ENCODE measurements at regions not wholly inside any gene's neighbourhood (a gene's known extent, or its start where the extent isn't known, plus 50 kb on each side); places are given as distances from the start of the nearest gene placed in this dataset.

- no peak for DNase-seq (ENCODE audit: extremely low spot score)
- CTCF ChIA-PET: interaction anchor here (0.6 kb wide), 1 partner anchor 246 kb away, joined by 3 read pairs; no protein-coding TSS in a partner anchor
- TF ChIP-seq HDGF (IDR thresholded peaks at IDR 0.05; ENCODE audit: borderline replicate concordance) (no peak), NFRKB (IDR thresholded peaks at IDR 0.05) (no peak), FOXK2 (IDR thresholded peaks at IDR 0.05) (no peak), SUZ12 (IDR thresholded peaks at IDR 0.05) (no peak), L3MBTL2 (conservative IDR thresholded peaks at IDR 0.05) (no peak), PKNOX1 (IDR thresholded peaks at IDR 0.05) (no peak), ZNF384 (IDR thresholded peaks at IDR 0.05) (no peak), LEF1 (IDR thresholded peaks at IDR 0.05; ENCODE audit: borderline replicate concordance) (no peak), FOXM1 (IDR thresholded peaks at IDR 0.05; ENCODE audit: borderline replicate concordance) (no peak), ELF4 (IDR thresholded peaks at IDR 0.05) (no peak), BHLHE40 (IDR thresholded peaks at IDR 0.05; ENCODE audit: borderline replicate concordance) (no peak), ARNT (IDR thresholded peaks at IDR 0.05) (no peak), CTBP1 (IDR thresholded peaks at IDR 0.05; ENCODE audit: borderline replicate concordance) (no peak), TARDBP (IDR thresholded peaks at IDR 0.05) (no peak)
- POLR2A ChIA-PET: no interaction called here
Measured at GRCh38 chr7:113405296-113406056, 287.1 kb upstream of the SMIM30 start.

GRCh38 chr7:113404245-113404644 lies 285.9 kb upstream of the SMIM30 start:
- ChIA-PET POLR2A (no interaction called here), CTCF (interaction anchor here (0.6 to 0.7 kb wide), 3 partner anchors 17 to 203 kb away, joined by 3 to 4 read pairs (median 4); no protein-coding TSS in a partner anchor)
- TF ChIP-seq FOXA1 (IDR thresholded peaks at IDR 0.05) (no peak), NFRKB (IDR thresholded peaks at IDR 0.05) (no peak), ARNT (IDR thresholded peaks at IDR 0.05) (no peak), BHLHE40 (IDR thresholded peaks at IDR 0.05; ENCODE audit: borderline replicate concordance) (no peak), LEF1 (IDR thresholded peaks at IDR 0.05; ENCODE audit: borderline replicate concordance) (no peak), ELF4 (IDR thresholded peaks at IDR 0.05) (no peak), ZNF384 (IDR thresholded peaks at IDR 0.05) (no peak), L3MBTL2 (conservative IDR thresholded peaks at IDR 0.05) (no peak), SUZ12 (IDR thresholded peaks at IDR 0.05) (no peak), FOXK2 (IDR thresholded peaks at IDR 0.05) (no peak), FOXM1 (IDR thresholded peaks at IDR 0.05; ENCODE audit: borderline replicate concordance) (no peak), CTBP1 (IDR thresholded peaks at IDR 0.05; ENCODE audit: borderline replicate concordance) (no peak), SP1 (IDR thresholded peaks at IDR 0.05) (no peak), HDGF (IDR thresholded peaks at IDR 0.05; ENCODE audit: borderline replicate concordance) (no peak), TARDBP (IDR thresholded peaks at IDR 0.05) (no peak), PKNOX1 (IDR thresholded peaks at IDR 0.05) (no peak)
- DNase-seq (ENCODE audit: extremely low spot score): peak; percentile 46

GRCh38 chr7:113402482-113402881 lies 284.1 kb upstream of the SMIM30 start:
- TF ChIP-seq ZNF384 (IDR thresholded peaks at IDR 0.05): no peak
- TF ChIP-seq NFRKB (IDR thresholded peaks at IDR 0.05): no peak
- TF ChIP-seq L3MBTL2 (conservative IDR thresholded peaks at IDR 0.05): no peak
- TF ChIP-seq BHLHE40 (IDR thresholded peaks at IDR 0.05; ENCODE audit: borderline replicate concordance): no peak
- no peak for TF ChIP-seq FOXK2 (IDR thresholded peaks at IDR 0.05)
- ChIA-PET CTCF (no interaction called here), POLR2A (no interaction called here)
- no peak for DNase-seq (ENCODE audit: extremely low spot score)

DNA sequence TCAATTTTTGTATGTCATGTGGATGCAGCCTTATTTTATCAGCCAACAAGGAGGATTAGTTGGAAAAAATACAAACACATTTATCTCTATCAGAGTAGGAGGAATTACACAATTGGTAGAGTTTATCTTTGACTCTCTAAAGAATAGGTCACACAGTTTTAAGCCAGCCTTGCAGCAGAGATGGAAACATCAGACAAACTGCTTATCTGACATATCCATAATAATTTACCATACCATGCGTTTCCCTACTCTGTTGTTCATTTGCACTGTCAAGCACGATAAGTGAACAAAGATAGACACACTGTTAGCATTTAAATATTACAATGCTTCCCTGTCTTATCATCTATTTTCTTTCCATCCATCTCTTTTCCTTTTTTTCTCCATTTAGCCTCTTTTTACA lies 283.7 kb upstream of the SMIM30 start:
- TF ChIP-seq PKNOX1 (IDR thresholded peaks at IDR 0.05) (no peak), L3MBTL2 (conservative IDR thresholded peaks at IDR 0.05) (no peak), FOXA1 (IDR thresholded peaks at IDR 0.05) (no peak), TARDBP (IDR thresholded peaks at IDR 0.05) (no peak)
- ChIA-PET POLR2A (no interaction called here), CTCF (no interaction called here)
- no peak for DNase-seq (ENCODE audit: extremely low spot score)

DNA sequence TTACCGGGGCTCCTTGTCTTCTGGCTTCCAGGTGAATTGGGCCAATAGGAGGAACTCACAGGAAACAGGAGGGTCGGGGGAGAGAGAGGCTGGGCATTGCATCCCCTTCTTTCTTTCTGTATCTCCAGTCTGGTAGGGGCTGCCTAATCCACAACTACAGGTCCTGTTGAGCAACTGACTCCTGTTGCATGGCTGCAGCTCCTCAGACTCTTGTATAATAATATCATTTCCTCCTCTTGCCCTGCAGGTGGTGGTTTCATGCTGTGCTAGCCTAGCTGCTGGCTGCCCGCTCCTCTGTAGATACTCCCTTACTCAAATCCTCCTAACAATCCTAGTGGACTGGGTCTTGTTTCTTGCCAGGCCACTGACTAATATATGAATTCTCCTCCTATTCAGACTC lies 276.5 kb upstream of the SMIM30 start:
- peak; percentile 34 for DNase-seq (ENCODE audit: extremely low spot score)
- POLR2A ChIA-PET: no interaction called here
- CTCF ChIA-PET: no interaction called here
- no peak for TF ChIP-seq HDGF (IDR thresholded peaks at IDR 0.05; ENCODE audit: borderline replicate concordance)
- TF ChIP-seq CTBP1 (IDR thresholded peaks at IDR 0.05; ENCODE audit: borderline replicate concordance): no peak
- no peak for TF ChIP-seq LEF1 (IDR thresholded peaks at IDR 0.05; ENCODE audit: borderline replicate concordance)
- TF ChIP-seq L3MBTL2 (conservative IDR thresholded peaks at IDR 0.05): no peak
- no peak for TF ChIP-seq BHLHE40 (IDR thresholded peaks at IDR 0.05; ENCODE audit: borderline replicate concordance)
- TF ChIP-seq ZNF384 (IDR thresholded peaks at IDR 0.05): no peak
- no peak for TF ChIP-seq ARNT (IDR thresholded peaks at IDR 0.05)
- no peak for TF ChIP-seq FOXM1 (IDR thresholded peaks at IDR 0.05; ENCODE audit: borderline replicate concordance)
- TF ChIP-seq FOXK2 (IDR thresholded peaks at IDR 0.05): no peak
- TF ChIP-seq SP1 (IDR thresholded peaks at IDR 0.05): no peak
- no peak for TF ChIP-seq SUZ12 (IDR thresholded peaks at IDR 0.05)
- no peak for TF ChIP-seq NFRKB (IDR thresholded peaks at IDR 0.05)
- no peak for TF ChIP-seq ELF4 (IDR thresholded peaks at IDR 0.05)
- TF ChIP-seq FOXA1 (IDR thresholded peaks at IDR 0.05): no peak
- TF ChIP-seq TARDBP (IDR thresholded peaks at IDR 0.05): no peak
- no peak for TF ChIP-seq PKNOX1 (IDR thresholded peaks at IDR 0.05)

Data from HEK293T (cell line).